ENCODE measurements at regions not wholly inside any gene's neighbourhood (a gene's known extent, or its start where the extent isn't known, plus 50 kb on each side); places are given as distances from the start of the nearest gene placed in this dataset.
"Not testable (repeated sequence)": the region's sequence is repeated elsewhere in the genome, so short reads cannot be mapped to it uniquely, and the experiment has no call there.

GRCh38 chr13:62578402-62578801 lies 1162.8 kb upstream of the PCDH20 start:
- no peak for DNase-seq (ENCODE audit: low read depth in 2 of 2)

DNA sequence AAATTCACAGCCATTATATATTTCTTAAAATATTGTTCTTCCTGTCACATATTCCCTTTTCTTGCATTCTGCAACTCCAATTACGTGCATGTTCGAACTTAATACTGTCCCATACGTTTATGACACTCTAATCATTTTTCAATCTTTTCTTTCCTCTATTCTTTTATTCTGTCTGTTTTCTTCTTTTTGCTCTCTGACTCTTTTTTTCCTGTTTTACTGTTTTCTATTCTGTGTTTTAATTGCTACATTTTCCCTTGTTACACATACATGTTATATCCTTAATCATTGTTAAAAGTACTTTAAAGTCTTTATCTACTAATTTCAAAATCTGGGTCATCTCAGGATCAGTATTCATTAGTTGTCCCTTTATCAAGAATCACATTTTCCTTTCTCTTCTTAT lies 1149.1 kb upstream of the PCDH20 start:
- DNase-seq (ENCODE audit: low read depth in 2 of 2) = no peak

DNA sequence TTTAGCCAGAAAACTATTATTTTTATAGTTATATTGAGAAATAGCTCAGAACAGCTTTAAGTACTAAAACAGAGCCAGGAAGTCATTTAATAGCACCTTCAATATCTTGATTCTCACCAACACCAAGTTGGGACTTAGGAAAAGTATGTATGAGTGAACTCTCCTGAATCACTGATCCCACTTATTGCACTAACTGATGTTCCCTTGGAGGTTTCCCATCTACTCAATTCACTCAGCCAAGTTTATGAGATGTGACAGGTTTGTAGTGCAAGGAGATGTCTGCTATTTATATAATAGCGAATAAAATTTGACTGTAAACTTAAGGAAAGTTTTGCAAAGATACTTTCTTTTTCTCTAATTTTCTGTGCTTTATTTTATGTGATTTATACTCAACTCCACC lies 1147.6 kb upstream of the PCDH20 start:
- no peak for DNase-seq (ENCODE audit: low read depth in 2 of 2)

DNA sequence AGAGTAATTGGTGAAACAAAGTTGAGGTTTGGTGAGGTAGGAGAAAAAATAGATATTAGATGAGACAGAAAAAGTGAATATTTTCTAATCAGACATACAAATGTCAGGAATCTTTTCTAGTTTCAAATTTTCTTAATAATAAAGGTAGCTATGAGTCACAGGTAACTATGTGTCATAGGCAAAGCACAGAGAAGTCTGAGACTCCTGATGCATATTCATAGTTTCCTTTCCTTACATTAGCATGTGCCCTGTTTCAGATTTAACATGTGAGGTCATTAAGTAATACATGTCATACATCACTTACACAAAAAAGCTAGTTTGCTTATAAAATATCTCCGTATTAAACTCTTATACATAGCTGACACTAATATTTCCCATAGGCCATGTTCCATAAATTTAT lies 1141.3 kb upstream of the PCDH20 start:
- no peak for DNase-seq (ENCODE audit: low read depth in 2 of 2)

DNA sequence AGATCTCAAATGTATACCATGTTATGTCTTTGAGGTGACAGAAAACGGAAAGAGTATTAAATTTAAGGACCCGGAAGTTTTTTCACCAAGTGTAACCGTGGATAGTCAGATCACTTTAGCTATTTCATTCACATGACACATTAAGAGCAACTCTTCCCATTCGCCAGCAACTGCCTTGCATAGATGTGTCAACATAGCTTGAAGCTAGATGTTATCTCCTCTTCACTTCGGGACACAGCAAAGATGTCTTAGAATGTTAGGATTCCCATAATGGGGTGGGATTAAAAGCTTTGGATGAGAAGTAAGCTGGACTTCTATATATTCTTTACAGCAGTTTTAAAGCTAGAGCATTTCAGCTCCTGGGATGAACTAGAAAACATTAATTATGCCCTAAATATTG lies 1135.9 kb upstream of the PCDH20 start:
- no peak for DNase-seq (ENCODE audit: low read depth in 2 of 2)

- DNase-seq (ENCODE audit: low read depth in 2 of 2) = no peak
These were observed 1129.3 kb upstream of the PCDH20 start for GRCh38 chr13:62544928-62545327.

GRCh38 chr13:62537593-62537992 lies 1121.9 kb upstream of the PCDH20 start:
- no peak for DNase-seq (ENCODE audit: low read depth in 2 of 2)

DNA sequence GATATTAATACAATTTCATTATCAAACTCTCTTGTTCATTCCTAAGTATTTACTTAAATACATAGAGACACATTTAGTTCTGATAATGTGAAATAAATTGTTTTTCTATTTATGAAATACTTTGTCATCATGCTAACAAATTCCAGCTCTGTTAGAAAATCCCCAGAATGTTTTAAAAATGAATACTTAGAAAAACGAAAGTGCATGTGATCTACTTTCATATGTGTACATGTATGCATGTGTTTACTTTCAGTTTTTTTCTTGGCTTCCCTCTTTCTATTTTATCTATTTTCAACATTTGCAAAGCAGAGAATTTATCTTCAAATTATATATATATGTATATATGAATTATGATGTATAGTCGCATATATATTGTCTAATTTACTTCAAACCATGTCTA lies 1110.0 kb upstream of the PCDH20 start:
- DNase-seq (ENCODE audit: low read depth in 2 of 2) = no peak

DNA sequence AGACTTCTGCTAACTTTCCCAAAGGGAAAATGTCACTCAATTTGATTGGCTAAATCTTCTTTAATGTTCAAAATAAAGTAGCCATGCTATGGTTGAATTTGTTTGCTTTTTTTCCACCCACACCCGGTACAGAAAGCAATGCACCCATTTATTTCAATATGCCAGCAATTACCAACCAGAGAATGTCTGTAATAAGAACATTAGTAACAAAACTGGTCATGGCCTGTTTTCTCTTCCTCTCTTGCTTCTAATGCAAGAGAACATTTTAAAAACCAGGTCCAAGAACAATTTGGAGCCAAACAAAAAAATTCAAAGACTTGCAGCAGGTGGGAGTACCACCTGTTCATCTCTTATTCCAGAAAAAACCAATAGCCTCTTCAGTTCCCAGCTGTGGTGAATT lies 1108.8 kb upstream of the PCDH20 start:
- DNase-seq (ENCODE audit: low read depth in 2 of 2) = no peak

GRCh38 chr13:62524061-62524460 lies 1108.4 kb upstream of the PCDH20 start:
- no peak for DNase-seq (ENCODE audit: low read depth in 2 of 2)

DNA sequence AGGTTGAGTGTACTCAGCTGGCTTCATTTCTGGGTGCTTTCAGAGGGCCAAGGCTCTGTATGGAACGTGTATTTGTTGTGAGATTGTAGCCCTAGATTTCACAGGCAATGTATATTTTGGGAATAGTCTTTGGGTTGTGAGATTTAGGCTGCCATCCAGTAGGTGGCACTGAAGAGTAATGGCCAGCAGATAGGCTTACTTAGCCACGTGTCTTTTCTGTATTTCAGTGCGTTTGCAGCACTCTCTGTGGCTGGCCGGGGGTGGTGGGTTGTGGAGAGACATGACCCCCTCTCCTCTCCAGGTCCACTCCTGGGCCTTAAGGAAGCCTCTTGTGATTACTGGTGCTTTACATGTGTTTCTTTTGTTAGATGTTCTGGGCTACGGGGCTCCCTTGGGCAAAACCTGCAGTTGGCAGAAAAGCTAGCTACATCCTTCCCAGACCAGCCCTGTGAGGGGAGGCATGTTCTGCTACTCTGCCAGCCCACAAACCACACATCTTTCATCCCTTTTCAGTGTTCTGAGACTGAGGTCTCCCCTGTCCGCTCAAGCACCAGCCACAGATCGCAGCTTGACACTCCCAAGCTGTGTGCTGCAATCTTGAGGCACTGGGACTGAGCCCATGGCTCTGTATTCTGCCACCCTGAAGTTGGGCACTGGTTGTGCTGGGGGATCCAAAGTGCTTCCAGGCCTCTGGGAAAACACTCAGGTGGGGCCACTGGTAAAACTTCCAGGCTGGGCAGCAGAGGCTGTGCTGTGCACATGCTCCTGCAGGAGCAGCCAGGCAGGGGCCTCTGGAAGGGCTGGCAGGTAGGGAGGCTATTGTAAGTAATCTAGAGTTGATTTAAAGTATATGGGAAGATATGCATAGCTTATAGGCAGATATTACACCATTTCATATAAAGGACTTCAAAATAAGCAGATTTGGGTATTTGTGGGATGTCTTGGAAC lies 1096.8 kb upstream of the PCDH20 start:
- DNase-seq (ENCODE audit: low read depth in 2 of 2) = peak; percentile 0 to 3

- DNase-seq (ENCODE audit: low read depth in 2 of 2) = no peak
These were observed 1095.4 kb upstream of the PCDH20 start for GRCh38 chr13:62510906-62511655.

DNA sequence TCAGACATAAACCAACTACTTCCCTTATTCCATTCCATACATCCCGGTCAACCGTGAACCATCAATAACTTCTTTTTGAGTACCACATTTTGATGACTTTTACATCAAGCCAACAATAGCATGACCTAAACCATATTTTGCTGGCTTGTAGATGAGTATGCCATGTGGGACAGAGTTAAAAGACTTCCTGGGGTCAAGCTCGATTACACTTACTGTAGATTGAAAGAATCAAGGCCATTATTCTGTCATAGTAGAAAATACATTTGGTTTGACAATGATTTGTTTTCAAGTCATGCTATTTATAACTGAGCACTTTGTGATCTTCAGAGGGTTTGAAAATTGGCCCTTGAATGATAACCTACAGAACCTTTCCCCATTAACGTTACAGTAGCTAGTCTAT lies 1086.9 kb upstream of the PCDH20 start:
- DNase-seq (ENCODE audit: low read depth in 2 of 2) = no peak

GRCh38 chr13:62489731-62490130 lies 1074.1 kb upstream of the PCDH20 start:
- DNase-seq (ENCODE audit: low read depth in 2 of 2) = no peak

- DNase-seq (ENCODE audit: low read depth in 2 of 2) = no peak
These were observed 1068.1 kb upstream of the PCDH20 start for GRCh38 chr13:62483774-62484173.

DNA sequence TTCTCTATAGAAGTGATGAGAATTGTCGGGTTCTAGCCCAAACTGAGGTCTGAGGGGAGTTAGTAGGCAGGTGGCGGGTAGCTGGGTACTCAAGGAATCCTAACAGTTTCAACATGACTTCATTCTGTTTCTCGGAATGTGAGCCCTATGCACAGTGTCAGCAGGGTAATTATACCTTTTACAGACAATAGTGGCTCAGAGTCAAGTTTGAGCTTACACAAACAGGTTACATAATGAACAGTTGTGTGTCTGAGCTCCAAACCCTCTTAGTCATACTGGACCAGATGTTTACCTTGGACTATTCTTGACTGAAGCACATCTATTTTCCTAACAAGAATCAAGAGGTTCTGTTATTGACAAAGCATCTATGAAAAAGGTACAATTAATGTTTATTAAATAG lies 1066.7 kb upstream of the PCDH20 start:
- DNase-seq (ENCODE audit: low read depth in 2 of 2) = no peak

- DNase-seq (ENCODE audit: low read depth in 2 of 2) = no peak
These were observed 1058.2 kb upstream of the PCDH20 start for GRCh38 chr13:62473944-62474237.

- no peak for DNase-seq (ENCODE audit: low read depth in 2 of 2)
These were observed 1057.7 kb upstream of the PCDH20 start for GRCh38 chr13:62473190-62473943.

GRCh38 chr13:62453761-62454160 lies 1038.1 kb upstream of the PCDH20 start:
- no peak for DNase-seq (ENCODE audit: low read depth in 2 of 2)

DNA sequence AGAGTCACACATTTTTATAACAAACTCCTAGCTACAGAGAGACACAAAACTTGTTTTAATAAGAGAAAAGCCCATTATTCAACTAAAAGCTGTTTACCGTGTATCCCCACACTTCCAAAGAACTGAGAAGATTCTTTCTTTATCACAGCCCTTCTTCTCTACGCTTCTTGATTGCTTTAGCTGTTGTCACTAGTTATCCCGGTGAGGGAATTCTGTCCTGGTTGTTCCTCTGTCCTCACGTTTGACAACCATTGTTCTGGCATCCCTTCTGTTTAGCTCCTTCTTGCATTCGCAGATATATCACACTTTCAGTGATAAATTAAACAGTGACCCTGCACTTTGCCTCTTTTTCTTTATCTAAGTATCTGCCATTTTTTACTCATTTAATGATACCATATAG lies 1035.1 kb upstream of the PCDH20 start:
- no peak for DNase-seq (ENCODE audit: low read depth in 2 of 2)

DNA sequence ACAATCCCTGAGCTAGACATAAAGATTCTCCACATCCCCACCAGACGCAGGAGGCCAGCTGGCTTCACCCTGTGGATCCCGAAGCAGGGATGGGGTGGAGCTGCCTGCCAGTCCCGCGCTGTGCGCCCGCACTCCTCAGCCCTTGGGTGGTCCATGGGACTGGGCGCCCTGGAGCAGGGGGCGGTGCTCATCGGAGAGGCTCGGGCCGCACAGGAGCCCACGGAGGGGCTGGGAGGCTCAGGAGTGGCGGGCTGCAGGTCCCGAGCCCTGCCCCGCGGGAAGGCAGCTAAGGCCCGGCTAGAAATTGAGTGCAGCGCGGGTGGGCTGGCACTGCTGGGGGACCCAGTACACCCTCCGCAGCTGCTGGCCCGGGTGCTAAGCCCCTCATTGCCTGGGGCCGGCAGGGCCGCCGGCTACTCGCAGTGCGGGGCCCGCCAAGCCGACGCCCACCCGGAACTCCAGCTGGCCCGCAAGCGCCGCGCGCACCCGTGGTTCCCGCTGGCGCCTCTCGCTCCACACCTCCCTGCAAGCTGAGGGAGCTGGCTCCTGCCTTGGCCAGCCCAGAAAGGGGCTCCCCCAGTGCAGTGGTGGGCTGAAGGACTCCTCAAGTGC lies 1032.2 kb upstream of the PCDH20 start:
- not testable (repeated sequence) for DNase-seq (ENCODE audit: low read depth in 2 of 2)

DNA sequence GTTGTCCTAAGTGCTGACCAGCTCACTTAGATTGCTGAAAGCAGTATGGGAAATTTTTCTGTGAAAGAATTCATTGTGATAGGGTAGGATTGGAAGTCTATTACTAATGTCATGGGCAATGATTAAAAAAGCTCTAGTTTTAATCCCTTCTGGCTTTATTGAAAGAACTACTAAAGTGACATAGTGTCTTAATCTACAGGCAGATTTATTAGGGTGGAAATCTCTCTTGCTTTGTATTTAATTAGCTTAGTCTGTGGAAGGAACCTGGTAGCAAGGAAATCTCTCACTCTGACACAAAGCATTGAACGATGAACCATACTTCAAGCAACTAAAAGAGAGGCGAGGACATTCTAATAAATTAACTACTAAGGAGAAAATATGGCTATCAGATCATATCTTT lies 1029.2 kb upstream of the PCDH20 start:
- no peak for DNase-seq (ENCODE audit: low read depth in 2 of 2)

Measured in fibroblast of skin of left quadriceps (primary cell).